ENCODE measurements at regions not wholly inside any gene's neighbourhood (a gene's known extent, or its start where the extent isn't known, plus 50 kb on each side); places are given as distances from the start of the nearest gene placed in this dataset.

DNA sequence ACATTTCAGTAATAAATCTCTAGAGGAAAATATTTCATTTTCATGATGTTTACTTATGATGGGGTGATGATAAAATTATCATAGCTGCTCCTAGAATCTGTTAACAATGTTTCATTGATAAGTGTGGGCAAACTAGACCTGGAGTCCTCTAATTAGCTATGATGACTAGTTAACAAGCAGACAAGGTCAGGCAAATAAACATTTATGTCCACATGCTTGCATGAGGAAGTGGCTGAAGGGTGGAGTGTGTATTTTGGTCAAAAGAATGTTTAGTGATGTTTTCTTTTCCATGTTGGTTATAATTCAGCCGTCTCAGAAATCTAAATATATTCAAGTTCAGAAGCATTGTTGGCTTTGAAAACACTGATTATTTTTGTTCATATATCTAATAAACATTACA lies 99.9 kb upstream of the FN1 start:
- no peak overlapping the region for H3K4me3 ChIP-seq (ENCODE audit: extremely low read depth in 1 of 4, insufficient read depth in 2 of 4, low read depth in 3 of 4, low read length in 4 of 4)
- no peak overlapping the region for H4K8ac ChIP-seq (ENCODE audit: extremely low read depth, insufficient read depth, low read length)
- H3K56ac ChIP-seq (replicated peaks; ENCODE audit: insufficient read length, low read depth, low read length) = no peak overlapping the region
- no peak overlapping the region for H3K14ac ChIP-seq (ENCODE audit: insufficient read length)
- peaks cover 5 to 9% of the 10 kb centered on the region in 2 experiments; a peak in 3 of 4 replicates for H3K9me3 ChIP-seq (ENCODE audit: insufficient read depth in 2 of 2, low read depth in 1 of 2, low read length in 1 of 2)
- H4K20me1 ChIP-seq (replicated peaks in 1 of 2; ENCODE audit: control insufficient read depth in 1 of 2, insufficient read depth in 2 of 2, low read length in 2 of 2) = no peaks in the 10 kb centered on the region
- H2BK12ac ChIP-seq (ENCODE audit: low read depth, low read length) = no peak overlapping the region
- no peak overlapping the region for H2AK5ac ChIP-seq (ENCODE audit: low read depth, low read length)
- ChIA-PET POLR2A (ENCODE audit: partially characterized antibody) (interaction anchor here (0.6 kb wide), 1 partner anchor 190 kb away, joined by 3 read pairs; no protein-coding TSS in a partner anchor), CTCF (ENCODE audit: partially characterized antibody) (interaction anchor here (1.3 kb wide), 1 partner anchor 27 kb away, joined by 3 read pairs; no protein-coding TSS in a partner anchor)
- DNase-seq (ENCODE audit: low read depth in 1 of 2, low spot score in 2 of 2) (no peak), FAIRE-seq (no peak)
- no peak overlapping the region for H2BK120ac ChIP-seq (replicated peaks; ENCODE audit: low read depth, low read length)
- no peaks in the 10 kb centered on the region for H3K36me3 ChIP-seq (ENCODE audit: control insufficient read depth in 2 of 4, insufficient read depth in 4 of 4, low read length in 3 of 4)
- no peak overlapping the region for H2AFZ ChIP-seq (ENCODE audit: low read length)
- no peaks in the 10 kb centered on the region; a peak in 1 of 7 replicates for H3K4me1 ChIP-seq (replicated peaks in 1 of 4; ENCODE audit: control insufficient read depth in 3 of 4, insufficient read depth in 4 of 4, low read length in 3 of 4)
- no peak overlapping the region for H2BK15ac ChIP-seq (ENCODE audit: low read length)
- WGBS, 2 experiments (ENCODE audit: extremely low coverage in 1 of 2, insufficient coverage in 1 of 2, insufficient read length in 1 of 2, insufficient replicate concordance in 2 of 2, low coverage in 1 of 2, low lambda C conversion rate in 2 of 2, missing lambda C conversion rate in 1 of 2) = 92% methylated on average over 1 of the region's 1 CpG; no CpG with 5 or more reads in 1 of the 2 experiments
- no peak overlapping the region for H4K5ac ChIP-seq (ENCODE audit: insufficient read length, low read depth, low read length)
- no peaks in the 10 kb centered on the region for H3K79me2 ChIP-seq (ENCODE audit: control insufficient read depth in 1 of 2, insufficient read depth in 2 of 2, low read length in 2 of 2)
- H3K23ac ChIP-seq (ENCODE audit: insufficient read length) = no peak overlapping the region
- no peaks in the 10 kb centered on the region for H3K23me2 ChIP-seq (ENCODE audit: low read depth, low read length)
- H3K79me1 ChIP-seq (ENCODE audit: low read depth, low read length) = no peaks in the 10 kb centered on the region
- no peak overlapping the region for H3K18ac ChIP-seq (ENCODE audit: extremely low read depth, low read length)
- no peak overlapping the region for H3K9ac ChIP-seq (replicated peaks in 1 of 4; ENCODE audit: extremely low read depth in 1 of 4, low read depth in 3 of 4, low read length in 3 of 4)
- no peak overlapping the region for H3K4ac ChIP-seq (replicated peaks; ENCODE audit: insufficient read length, low read depth, low read length)
- no peak overlapping the region for H3K27ac ChIP-seq (ENCODE audit: low read depth, low read length)
- H3K27me3 ChIP-seq (replicated peaks in 1 of 4; ENCODE audit: control insufficient read depth in 3 of 4, extremely low read depth in 1 of 4, insufficient read depth in 3 of 4, low read length in 3 of 4) = no peaks in the 10 kb centered on the region
- no peak overlapping the region for H3K4me2 ChIP-seq (ENCODE audit: insufficient read depth in 1 of 2, low read depth in 2 of 2, low read length in 2 of 2)
- no peak for TF ChIP-seq YY1 (IDR thresholded peaks at IDR 0.05; ENCODE audit: low read depth, low read length)
- no peak for TF ChIP-seq RBBP5 (IDR thresholded peaks at IDR 0.05; ENCODE audit: borderline replicate concordance, low read depth, low read length)
- TF ChIP-seq EP300 (IDR thresholded peaks at IDR 0.05; ENCODE audit: borderline replicate concordance in 1 of 2, low read depth in 2 of 2, low read length in 2 of 2) = no peak
- TF ChIP-seq ZNF274 (IDR thresholded peaks at IDR 0.05; ENCODE audit: borderline replicate concordance, extremely low read depth, low read length) = no peak
- TF ChIP-seq NRF1 (IDR thresholded peaks at IDR 0.05; ENCODE audit: low read depth, low read length) = no peak
- no peak for TF ChIP-seq CBX8 (IDR thresholded peaks at IDR 0.05; ENCODE audit: borderline replicate concordance, low read depth, low read length)
- TF ChIP-seq TCF12 (IDR thresholded peaks at IDR 0.05; ENCODE audit: low read depth, low read length) = no peak
- no peak for TF ChIP-seq KDM4A (IDR thresholded peaks at IDR 0.05; ENCODE audit: low read depth, low read length, severe bottlenecking)
- TF ChIP-seq GTF2F1 (IDR thresholded peaks at IDR 0.05; ENCODE audit: borderline replicate concordance, low read depth, low read length) = no peak
- TF ChIP-seq CHD1 (IDR thresholded peaks at IDR 0.05; ENCODE audit: low read depth, low read length) = no peak
- TF ChIP-seq TAF1 (IDR thresholded peaks at IDR 0.05; ENCODE audit: low read depth, low read length) = no peak
- H2BK20ac ChIP-seq (ENCODE audit: low read length) = no peak overlapping the region
- H2BK5ac ChIP-seq (ENCODE audit: low read depth, low read length) = no peak overlapping the region
- no peak overlapping the region for H4K91ac ChIP-seq (replicated peaks; ENCODE audit: insufficient read length, low read length)

Measured in H1 (cell line).